AG04450 (cell line): ENCODE measurements at regions not wholly inside any gene's neighbourhood (a gene's known extent, or its start where the extent isn't known, plus 50 kb on each side); places are given as distances from the start of the nearest gene placed in this dataset.

Experiments used
- CTCF ChIA-PET: fragments of 300-600, 350-600 bp; formaldehyde crosslinking; extraction: SDS; loops from one replicate; lab custom pipeline; 2022; ENCODE audit warnings: antibody characterized with exemption, inconsistent platforms; lab: Charles Lee
- POLR2A ChIA-PET: fragments of 350-600 bp; formaldehyde crosslinking; extraction: SDS; loops from one replicate; lab custom pipeline; 2021; ENCODE audit warnings: antibody characterized with exemption, inconsistent platforms; lab: Yijun Ruan, JAX
- DNase-seq: peaks from one replicate; pipeline ENCODE4 v3.0.0-alpha.2; 2011; ENCODE audit warnings: low read depth, low spot score
- H3K27ac ChIP-seq: one replicate; pipeline ENCODE4 v1.5.1; 2012; ENCODE audit warnings: low read depth, low read length, control low read depth
- H3K27me3 ChIP-seq: one replicate; pipeline ENCODE4 v1.6.0; 2012; ENCODE audit warnings: low read length; ENCODE audit not compliant: control insufficient read depth, insufficient read depth
- H3K4me3 ChIP-seq: 2 replicates; pipeline ENCODE4 v1.5.1; 2011; ENCODE audit warnings: mild to moderate bottlenecking, low read depth, low read length, control low read depth
- H3K9me3 ChIP-seq: 2 replicates; pipeline ENCODE4 v1.5.1; 2012; ENCODE audit warnings: low read length; ENCODE audit not compliant: control insufficient read depth, insufficient read depth
- TF ChIP-seq, protein P1 (sequence below): IDR thresholded peaks from 2 replicates; pipeline ENCODE4 v1.5.1; 2011; ENCODE audit warnings: low read depth, low read length, control low read depth, inconsistent platforms

- CTCF ChIA-PET: no interaction called here
- no peak for DNase-seq
- H3K27me3 ChIP-seq: no peaks in the 10 kb centered on the region
- no peak overlapping the region for H3K27ac ChIP-seq
- H3K9me3 ChIP-seq: peaks cover 4% of the 10 kb centered on the region; the same call in 1 of the 2 replicates
- H3K4me3 ChIP-seq: no peak overlapping the region
- TF ChIP-seq, protein P1, sequence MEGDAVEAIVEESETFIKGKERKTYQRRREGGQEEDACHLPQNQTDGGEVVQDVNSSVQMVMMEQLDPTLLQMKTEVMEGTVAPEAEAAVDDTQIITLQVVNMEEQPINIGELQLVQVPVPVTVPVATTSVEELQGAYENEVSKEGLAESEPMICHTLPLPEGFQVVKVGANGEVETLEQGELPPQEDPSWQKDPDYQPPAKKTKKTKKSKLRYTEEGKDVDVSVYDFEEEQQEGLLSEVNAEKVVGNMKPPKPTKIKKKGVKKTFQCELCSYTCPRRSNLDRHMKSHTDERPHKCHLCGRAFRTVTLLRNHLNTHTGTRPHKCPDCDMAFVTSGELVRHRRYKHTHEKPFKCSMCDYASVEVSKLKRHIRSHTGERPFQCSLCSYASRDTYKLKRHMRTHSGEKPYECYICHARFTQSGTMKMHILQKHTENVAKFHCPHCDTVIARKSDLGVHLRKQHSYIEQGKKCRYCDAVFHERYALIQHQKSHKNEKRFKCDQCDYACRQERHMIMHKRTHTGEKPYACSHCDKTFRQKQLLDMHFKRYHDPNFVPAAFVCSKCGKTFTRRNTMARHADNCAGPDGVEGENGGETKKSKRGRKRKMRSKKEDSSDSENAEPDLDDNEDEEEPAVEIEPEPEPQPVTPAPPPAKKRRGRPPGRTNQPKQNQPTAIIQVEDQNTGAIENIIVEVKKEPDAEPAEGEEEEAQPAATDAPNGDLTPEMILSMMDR: no peak
- POLR2A ChIA-PET: no interaction called here
These were observed 213.8 kb upstream of the STAC start for GRCh38 chr3:36166477-36166876.

GRCh38 chr3:36172699-36173098 is 207.6 kb upstream of the STAC start:
- Histone ChIP-seq H3K4me3 (no peak overlapping the region), H3K27me3 (no peaks in the 10 kb centered on the region), H3K27ac (no peak overlapping the region), H3K9me3 (peaks cover 1% of the 10 kb centered on the region; the same call in 1 of the 2 replicates)
- TF ChIP-seq, protein P1: no peak
- DNase-seq: no peak
- POLR2A ChIA-PET: no interaction called here
- CTCF ChIA-PET: interaction anchor here (0.6 kb wide), 1 partner anchor 11 kb away, joined by 5 read pairs; no protein-coding TSS in a partner anchor

DNA sequence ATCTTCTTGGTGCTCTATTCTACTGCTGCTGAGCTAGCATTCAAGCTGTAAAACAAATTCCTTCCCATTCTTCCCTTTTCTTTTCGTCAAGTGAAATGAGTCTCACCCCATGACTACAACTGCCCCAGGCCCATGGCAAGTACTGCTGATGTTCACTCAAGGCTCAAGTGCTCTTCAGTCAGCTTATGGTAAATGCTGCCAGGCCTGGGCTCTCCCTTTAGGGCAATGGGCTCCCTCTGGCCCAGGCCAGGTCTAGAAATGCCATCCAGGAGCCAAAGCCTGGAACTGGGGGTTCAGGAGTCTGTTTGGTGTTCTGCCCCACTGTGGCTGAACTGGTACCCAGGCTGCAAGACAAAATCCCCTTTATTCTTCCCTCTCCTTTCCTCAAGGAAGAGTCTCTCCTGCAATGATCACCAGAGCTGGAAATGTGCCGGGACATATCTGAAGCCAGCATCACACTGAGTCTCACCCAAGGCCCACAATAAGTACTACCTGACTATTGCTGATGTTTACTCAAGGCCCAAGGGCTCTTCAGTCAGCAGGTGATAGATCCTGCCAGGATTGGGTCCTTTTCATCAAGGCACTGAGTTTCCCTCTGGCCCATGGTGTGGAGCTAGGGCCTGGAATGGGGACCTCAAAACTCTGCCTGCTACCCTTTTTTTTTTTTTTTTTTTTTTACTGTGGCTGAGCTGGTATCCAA is 205.0 kb upstream of the STAC start:
- POLR2A ChIA-PET: interaction anchor here (0.6 kb wide), 1 partner anchor 25 kb away, joined by 3 read pairs; no protein-coding TSS in a partner anchor
- CTCF ChIA-PET: no interaction called here
- Histone ChIP-seq H3K4me3 (no peak overlapping the region), H3K27me3 (no peaks in the 10 kb centered on the region), H3K27ac (no peak overlapping the region), H3K9me3 (no peaks in the 10 kb centered on the region; the same call in 1 of the 2 replicates)
- no peak for DNase-seq
- TF ChIP-seq, protein P1: no peak

GRCh38 chr3:36175916-36176461 is 204.3 kb upstream of the STAC start:
- ChIA-PET POLR2A (interaction anchor here (0.6 kb wide), 1 partner anchor 25 kb away, joined by 3 read pairs; no protein-coding TSS in a partner anchor), CTCF (no interaction called here)
- TF ChIP-seq, protein P1: no peak
- Histone ChIP-seq H3K4me3 (no peak overlapping the region), H3K27ac (no peak overlapping the region), H3K27me3 (no peaks in the 10 kb centered on the region), H3K9me3 (no peaks in the 10 kb centered on the region; the same call in 1 of the 2 replicates)
- DNase-seq: no peak

- POLR2A ChIA-PET: no interaction called here
- TF ChIP-seq, protein P1: no peak
- H3K27ac ChIP-seq: no peak overlapping the region
These were observed 202.3 kb upstream of the STAC start for GRCh38 chr3:36178018-36178417.

More at GRCh38 chr3:36178018-36178417, 202.3 kb upstream of the STAC start:
- Histone ChIP-seq H3K9me3 (no peaks in the 10 kb centered on the region; the same call in 1 of the 2 replicates), H3K4me3 (no peak overlapping the region), H3K27me3 (no peaks in the 10 kb centered on the region)
- no peak for DNase-seq
- CTCF ChIA-PET: interaction anchor here (0.6 to 0.7 kb wide), 2 partner anchors 358 to 1919 kb away, joined by 3 read pairs; no protein-coding TSS in a partner anchor
